ENCODE measurements at regions not wholly inside any gene's neighbourhood (a gene's known extent, or its start where the extent isn't known, plus 50 kb on each side); places are given as distances from the start of the nearest gene placed in this dataset.
"Not testable (repeated sequence)": the region's sequence is repeated elsewhere in the genome, so short reads cannot be mapped to it uniquely, and the experiment has no call there.

DNA sequence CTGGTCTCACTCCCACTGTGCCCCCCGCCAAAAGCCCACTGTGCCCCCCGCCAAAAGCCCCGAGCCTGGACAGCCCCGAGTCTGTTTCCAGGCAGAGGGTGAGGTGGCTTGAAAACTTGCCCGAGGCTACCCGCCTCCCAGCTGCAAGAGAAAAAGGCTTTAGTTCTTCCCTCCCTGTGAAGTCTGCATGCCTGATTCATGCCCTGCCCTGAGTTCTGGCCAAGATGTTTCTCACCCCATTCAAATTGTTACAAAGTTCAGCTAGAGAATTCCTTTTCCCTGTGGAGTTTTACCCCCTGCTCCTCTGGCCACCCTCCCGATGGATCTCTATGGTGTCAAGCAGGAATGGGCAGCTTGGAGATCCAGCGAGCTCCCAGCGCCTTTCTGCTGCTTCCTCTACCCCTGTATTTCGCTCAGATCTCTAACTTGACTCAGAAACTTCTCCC lies 298.8 kb upstream of the MAP3K7 start:
- ATAC-seq (no peak), DNase-seq (no peak)
- intact Hi-C loops (cut with DNase I, micrococcal nuclease), result no loop called here

DNA sequence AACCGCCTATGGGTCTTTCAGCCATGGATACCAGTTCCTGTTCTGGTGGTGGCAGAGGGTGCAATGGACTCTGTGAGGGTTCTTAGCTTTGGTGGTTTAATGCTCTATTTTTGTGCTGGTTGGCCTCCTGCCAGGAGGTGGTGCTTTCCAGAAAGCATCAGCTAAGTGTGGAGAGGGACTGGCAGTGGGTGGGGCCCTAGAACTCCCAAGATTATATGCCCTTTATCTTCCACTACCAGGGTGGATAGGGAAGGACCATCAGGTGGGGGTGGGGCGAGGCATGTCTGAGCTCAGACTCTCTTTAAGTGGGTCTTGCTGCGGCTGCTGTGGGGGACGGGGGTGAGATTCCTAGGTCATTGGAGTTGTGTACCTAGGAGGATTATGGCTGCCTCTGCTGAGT lies 298.3 kb upstream of the MAP3K7 start:
- DNase-seq; ATAC-seq; intact Hi-C loops (cut with DNase I, micrococcal nuclease): not testable (repeated sequence)

DNA sequence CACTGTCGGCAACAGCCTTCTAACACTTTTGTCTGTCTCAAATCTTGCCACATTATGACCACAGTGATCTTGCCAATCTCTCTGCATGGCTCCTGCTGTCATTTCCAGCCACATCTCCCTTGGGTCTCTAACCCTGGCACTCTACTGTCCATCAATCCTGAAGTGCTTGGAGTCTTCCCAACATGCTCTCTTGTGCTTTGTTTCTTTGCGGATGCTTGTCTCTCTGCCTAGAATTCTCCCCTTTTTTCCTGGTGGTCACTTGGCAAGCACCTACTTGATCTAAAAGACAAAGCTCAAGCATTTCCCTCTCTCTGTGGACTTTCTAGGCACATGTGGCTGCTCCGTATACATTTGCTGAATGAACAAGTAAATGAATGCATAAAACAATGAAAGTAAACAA lies 290.7 kb upstream of the MAP3K7 start:
- intact Hi-C loops (cut with DNase I, micrococcal nuclease), result no loop called here
- DNase-seq (no peak), ATAC-seq (no peak)

DNA sequence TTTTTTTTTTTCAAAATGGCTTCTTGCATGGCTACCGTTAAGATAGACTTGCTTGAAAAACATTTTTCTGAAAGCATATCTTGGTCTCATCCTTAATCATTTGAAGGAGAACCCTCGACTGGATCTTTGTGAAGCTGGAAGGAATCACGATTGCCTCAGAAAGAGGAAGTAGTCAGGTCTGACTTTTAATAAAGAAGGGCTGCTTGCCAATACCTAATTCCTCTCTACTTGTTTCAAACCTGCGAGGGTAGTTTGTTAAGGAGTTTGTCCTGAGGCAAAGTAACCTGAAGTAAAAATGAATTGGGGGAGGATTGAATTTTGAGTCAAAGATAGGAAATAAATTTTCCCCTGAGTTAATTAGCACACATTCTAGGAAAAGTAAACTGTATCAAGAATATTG lies 288.1 kb upstream of the MAP3K7 start:
- DNase-seq (no peak), ATAC-seq (no peak)
- intact Hi-C loops (cut with DNase I, micrococcal nuclease), result no loop called here

DNA sequence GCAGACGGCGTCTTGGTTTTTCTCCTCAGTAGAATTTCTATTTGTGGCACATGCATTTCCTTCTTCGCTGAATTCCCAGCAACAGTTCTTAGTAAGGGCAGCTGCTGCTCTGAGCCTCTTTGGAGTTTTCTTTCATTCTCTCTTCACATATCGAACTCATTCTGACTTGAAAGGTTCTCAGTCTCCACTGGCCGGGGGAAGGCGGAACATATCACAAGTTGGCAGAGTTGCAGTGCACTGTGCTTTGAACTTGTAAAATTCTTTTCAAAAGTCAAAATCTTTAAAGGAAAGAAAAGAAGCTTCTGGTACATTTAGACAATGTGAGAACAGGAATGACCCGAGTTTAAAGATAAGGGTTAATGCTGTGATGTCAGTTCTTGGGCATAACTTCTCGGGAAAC lies 286.1 kb upstream of the MAP3K7 start:
- DNase-seq (no peak), ATAC-seq (no peak)
- intact Hi-C loops (cut with DNase I, micrococcal nuclease), result no loop called here

DNA sequence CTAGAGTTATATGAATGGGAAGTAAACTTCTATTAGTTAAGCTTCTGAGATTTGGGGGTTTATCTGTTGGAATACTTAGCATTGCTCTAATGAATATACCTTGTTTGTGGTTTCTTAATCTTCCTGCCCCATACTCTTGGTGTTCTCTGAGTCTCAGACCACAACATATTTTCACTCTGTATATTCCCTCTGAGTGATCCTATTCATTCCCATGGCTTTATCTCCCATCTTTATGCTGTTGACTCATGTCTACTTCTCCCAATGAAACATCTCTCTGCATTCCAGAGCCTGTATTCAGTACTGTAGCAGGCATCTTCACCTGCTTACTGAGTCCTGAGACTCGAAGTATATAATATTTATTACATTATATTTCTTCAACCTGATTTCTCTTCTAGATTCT lies 283.7 kb upstream of the MAP3K7 start:
- intact Hi-C loops (cut with DNase I, micrococcal nuclease), result no loop called here
- DNase-seq (no peak), ATAC-seq (no peak)

DNA sequence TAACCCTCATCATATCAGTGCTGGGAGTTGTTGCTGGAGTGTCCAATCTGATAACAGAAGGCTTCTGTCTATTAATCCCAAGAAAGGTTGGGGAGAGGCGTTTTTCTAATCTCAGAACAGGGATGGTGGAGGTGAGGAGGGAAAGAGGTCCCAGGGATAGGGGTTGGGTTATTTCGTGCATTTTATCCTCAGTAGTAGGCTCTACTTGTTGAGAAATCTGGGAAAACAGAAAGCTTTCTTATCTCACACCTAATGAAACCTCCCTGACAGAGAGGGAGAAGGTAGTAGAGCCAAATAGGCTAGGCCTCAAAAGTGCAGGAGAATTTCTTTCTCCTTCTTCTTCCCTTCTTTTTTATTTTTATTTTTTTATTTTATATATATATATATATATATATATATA lies 281.8 kb upstream of the MAP3K7 start:
- DNase-seq (no peak), ATAC-seq (no peak)
- intact Hi-C loops (cut with DNase I, micrococcal nuclease), result no loop called here

DNA sequence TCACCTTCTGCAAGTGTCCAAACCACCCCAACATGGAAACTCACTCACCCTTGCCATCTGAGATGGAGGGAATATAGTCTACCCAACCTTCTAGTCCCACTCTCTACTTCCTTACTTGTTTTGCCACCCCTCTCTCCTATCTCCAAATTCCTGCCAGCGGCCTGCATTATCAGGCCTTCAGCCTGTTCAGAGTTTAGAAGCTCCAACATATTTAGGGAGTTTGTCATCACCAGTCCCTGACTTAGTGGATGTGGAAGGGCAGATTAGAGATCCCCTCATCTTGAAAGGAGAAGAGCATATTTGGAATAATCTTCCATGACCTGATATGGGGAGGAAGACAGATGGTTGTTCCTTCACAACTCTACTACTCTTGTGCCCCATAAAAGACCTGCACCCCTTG lies 281.4 kb upstream of the MAP3K7 start:
- DNase-seq, result no peak
- intact Hi-C loops (cut with DNase I, micrococcal nuclease), result no loop called here
- no peak for ATAC-seq

DNA sequence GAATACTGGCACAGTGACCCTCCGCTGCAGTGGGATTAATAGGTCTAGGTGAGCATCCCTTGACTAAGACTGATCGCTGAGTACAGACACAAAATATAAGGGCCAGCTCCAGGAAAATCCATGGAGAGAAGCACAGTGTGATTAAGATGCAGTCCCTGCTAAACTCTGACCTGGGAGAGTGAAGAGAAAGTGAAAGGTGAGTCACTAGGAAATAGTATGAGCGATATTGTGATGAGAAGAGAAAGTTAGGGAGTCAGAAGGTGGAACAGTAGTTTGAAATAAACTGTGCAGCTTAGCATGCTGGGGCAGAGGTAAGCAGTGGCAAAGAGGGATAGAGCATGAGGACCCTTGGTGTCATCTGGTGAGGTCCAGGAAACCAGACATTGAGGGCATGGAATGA lies 278.6 kb upstream of the MAP3K7 start:
- no peak for ATAC-seq
- DNase-seq, result no peak
- intact Hi-C loops (cut with DNase I, micrococcal nuclease), result no loop called here

DNA sequence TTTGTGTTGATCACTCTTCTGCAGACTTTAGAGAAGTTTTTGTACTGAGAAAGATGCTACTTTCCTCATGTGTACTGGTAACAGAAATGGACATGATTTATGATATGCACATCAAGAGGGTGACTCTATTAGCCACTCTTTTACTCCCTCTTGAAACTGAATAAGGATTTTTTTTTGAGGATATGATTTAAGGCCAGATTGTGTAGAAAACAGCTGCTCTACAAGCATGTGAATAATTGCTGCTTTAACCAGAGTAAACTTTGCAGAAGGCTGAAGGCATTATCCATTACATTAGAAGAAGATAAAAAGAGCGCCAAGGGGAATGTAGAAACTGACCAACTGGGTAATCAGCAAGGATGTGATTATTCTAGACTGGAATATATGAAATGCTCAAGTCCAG lies 276.2 kb upstream of the MAP3K7 start:
- intact Hi-C loops (cut with DNase I, micrococcal nuclease), result no loop called here
- DNase-seq, result no peak
- ATAC-seq, result no peak

DNA sequence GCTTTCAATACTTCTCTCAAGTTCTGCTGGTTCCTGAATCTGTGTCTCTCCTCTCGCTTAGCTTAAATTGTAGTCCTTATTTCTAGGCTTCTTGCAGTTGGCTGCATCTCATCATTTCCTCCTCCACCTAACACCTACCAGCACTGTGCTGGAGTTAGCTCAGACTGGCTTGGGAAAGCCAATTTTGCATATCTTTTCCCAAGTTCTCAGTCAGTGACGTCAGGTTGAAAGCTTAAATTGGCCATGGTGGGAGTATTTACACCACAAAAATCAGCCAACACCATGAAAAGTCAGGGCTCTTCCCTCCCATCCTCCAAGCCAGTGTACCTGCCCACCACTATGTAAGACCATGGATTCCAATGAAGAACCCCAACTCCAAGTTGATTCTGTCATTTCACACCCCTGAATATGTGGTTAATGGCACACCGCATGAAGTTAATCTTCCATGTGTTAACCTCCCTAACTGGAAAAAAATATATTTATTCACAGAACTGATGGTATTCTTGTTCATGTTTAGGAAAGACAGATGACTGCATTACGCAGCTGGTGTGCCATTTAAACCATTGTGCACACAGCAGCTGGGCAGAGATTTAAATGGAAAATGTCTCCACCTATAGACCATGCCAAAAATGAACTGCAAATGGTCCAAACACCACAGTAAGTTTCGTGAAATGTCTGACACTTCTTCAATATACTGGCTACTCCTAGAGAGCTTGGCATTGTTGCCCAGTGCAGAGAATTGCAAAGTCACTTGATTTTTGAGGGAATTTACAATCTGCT lies 274.1 kb upstream of the MAP3K7 start:
- no peak for ATAC-seq
- intact Hi-C loops (cut with DNase I, micrococcal nuclease), result no loop called here
- no peak for DNase-seq

DNA sequence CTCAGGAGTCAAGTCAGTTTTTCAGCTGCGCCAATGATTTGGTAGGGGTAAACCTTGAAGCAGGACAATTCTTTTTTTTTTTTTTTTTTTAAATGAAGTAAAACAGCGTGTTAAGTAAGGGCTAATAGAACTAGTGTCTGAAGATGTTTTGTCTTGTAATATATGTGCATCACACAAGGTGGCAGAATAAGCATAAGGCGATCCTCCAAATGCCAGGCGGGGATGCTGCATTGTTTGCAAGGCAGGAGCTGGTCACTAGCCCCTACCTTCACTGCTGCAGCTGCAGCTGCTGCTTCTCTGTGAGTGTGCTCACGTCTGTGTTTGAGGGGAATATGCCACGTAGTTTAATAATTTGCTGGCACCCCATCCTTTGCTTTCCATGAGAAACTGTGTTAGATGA lies 272.7 kb upstream of the MAP3K7 start:
- no peak for ATAC-seq
- intact Hi-C loops (cut with DNase I, micrococcal nuclease), result no loop called here
- no peak for DNase-seq

DNA sequence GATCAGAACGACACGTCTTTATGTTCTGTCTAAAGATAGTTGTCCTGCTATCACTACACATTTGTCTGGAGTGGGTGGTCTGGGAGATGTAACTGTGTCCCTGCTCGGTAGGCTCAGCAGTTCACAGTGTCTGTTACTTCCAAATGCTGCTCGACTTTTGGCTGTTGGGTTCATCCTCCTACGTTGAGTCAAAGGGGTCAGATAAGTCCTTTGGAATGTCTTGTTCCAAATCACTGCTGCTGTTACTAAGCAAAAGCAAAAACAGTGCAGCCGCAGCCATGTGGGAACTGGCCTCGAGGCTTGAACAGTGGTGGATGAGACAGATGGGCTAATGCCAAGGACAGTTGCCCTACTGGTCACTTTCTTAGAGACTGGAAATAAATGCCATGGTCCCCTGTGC lies 272.2 kb upstream of the MAP3K7 start:
- ATAC-seq, result no peak
- intact Hi-C loops (cut with DNase I, micrococcal nuclease), result no loop called here

DNA sequence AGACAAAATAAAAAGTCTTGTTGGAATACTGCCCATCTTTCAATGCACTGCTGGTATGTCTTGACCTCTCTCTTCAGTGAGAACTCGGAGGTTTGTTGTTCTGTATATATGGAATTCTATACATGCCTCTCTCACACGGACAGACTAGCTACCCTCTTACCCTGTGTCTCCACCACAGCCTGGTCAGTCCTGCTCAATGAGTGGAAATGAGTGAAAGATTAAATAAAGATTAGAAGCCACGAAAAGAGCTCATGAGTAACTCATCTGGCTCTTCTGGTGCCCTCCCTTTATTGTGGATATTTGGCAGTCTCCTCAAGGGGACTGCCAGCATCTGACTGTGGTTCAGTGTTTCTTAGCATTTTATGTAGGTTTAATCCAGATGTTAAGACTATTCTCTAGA lies 262.8 kb upstream of the MAP3K7 start:
- DNase-seq (no peak), ATAC-seq (no peak)
- intact Hi-C loops (cut with DNase I, micrococcal nuclease), result no loop called here

More for the DNA sequence above, 272.2 kb upstream of the MAP3K7 start:
- no peak for DNase-seq

DNA sequence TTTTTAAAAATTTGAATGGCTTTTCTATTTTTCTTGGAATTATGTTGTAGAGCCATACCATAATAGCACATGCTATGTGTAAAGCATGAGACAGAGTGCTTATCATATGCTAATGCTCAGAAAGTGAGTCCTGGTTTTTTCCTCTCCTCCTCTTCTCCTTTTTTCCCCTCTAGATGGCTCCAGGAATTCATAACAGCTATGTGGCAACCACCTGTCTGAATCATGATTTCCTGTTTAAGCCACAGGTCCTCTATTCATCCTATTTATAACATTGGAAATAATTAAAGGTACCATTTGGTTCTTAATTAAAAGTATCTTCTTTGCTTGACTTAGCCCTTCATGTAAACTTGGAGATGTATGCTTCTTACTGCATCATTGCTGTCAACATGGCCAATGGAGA lies 260.0 kb upstream of the MAP3K7 start:
- ATAC-seq (no peak), DNase-seq (no peak)
- intact Hi-C loops (cut with DNase I, micrococcal nuclease), result no loop called here

DNA sequence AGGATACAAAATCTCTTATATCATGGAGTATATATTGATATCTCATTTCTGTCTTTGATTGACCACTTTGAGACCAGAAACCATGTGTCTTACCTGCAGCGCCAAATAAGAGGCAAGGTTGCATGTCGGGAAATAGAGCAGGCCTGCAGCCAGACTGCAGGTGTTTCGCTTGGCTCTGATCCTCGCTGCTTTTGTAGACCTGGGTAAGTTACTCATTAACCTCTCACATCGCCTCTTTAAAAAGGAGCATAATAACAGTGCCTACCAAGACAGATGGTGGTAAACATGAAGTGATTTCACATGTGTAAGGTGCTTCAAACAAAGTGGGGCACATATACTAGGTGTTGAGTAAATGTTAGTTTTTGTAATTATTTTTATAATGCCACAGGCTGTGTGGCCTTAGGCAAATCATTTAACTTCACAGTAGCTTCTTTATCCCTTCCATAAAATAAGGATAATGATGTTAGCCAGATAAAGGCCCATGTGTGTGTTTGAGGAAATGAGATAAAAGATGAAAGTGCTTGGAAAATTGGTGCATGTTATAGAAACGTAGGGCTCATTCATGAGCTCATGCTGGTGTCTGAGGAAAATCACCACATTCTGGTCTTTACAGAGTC lies 248.8 kb upstream of the MAP3K7 start:
- intact Hi-C loops (cut with DNase I, micrococcal nuclease), result no loop called here
- ATAC-seq (peak; percentile 93), DNase-seq (peak; percentile 12 to 36)

DNA sequence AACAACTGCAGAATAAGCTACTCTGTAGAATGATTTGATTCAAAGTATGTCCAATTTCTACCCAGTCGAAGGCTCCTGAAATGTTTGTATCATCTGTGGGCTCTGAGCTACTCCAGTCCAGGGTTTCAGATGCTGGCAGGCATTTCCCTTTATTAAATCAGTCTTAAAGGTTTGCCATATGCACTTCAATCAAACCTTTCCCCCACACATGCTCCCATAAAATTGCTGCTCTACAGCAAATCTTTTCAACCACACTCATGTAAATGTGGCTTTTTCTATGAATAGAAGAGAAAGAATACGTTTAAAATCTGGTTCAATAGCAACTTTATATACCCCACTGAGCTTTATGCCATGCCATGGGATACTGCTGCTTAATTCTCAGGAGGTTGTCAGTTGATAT lies 242.4 kb upstream of the MAP3K7 start:
- ATAC-seq, result no peak
- intact Hi-C loops (cut with DNase I, micrococcal nuclease), result no loop called here
- DNase-seq, result no peak

DNA sequence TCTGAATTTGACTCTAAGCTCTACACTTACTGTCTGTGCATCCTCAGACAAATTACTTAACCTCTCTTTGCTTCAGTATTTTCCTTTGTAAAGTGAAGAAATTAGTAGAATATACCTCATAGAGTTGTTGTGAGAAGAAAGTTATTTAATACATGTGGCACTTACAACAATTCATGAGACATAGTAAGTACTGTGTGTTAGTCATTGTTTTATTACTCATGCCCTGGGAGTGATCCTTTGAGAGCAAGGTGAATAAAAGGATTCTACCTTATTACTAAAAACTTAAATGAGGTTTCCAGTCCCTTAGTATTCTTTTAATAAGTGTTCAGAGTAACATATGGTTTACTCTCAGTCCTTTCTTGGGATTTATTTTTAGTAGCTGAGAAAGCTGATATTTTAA lies 233.6 kb upstream of the MAP3K7 start:
- intact Hi-C loops (cut with DNase I, micrococcal nuclease), result no loop called here
- DNase-seq (no peak), ATAC-seq (no peak)

DNA sequence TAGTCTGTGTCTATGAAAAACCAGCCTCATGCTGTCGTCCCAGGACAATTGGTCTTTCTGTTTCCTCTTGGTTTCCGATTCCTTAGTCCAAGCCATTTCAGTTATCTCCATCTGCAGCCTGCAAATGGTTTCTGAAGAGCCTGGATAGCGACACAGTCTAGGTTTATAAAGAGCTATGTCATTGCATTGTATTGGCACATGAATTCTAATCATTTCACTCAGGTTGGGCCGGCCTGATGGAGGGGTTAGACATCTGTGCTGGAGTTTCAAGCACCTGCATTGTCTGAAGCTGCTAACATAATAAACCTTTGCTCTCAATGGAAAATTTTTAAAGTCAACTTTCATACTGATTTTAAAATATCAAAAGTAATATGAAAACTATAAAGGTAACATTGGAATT lies 232.6 kb upstream of the MAP3K7 start:
- intact Hi-C loops (cut with DNase I, micrococcal nuclease), result no loop called here
- DNase-seq, result no peak
- no peak for ATAC-seq

DNA sequence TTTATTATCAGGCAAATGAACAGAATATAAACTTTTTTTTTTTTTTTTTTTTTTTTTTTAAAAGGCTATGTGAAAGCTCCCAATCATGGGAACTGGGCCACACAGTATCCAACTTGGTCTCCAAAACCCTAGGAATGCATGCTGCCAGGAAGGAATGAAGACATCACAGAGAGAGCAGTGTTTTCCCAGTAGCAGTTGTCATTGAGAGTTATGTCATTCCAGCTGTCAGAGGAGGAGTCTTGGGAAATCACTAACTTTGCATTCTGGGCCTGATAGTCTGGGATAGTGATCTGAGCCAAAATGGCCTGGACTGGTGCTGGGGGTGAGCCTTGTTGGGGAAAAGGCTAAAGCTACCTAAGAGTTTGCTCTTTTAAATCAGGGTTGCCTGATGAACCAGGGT lies 231.3 kb upstream of the MAP3K7 start:
- intact Hi-C loops (cut with DNase I, micrococcal nuclease), result no loop called here
- ATAC-seq (no peak), DNase-seq (no peak)

DNA sequence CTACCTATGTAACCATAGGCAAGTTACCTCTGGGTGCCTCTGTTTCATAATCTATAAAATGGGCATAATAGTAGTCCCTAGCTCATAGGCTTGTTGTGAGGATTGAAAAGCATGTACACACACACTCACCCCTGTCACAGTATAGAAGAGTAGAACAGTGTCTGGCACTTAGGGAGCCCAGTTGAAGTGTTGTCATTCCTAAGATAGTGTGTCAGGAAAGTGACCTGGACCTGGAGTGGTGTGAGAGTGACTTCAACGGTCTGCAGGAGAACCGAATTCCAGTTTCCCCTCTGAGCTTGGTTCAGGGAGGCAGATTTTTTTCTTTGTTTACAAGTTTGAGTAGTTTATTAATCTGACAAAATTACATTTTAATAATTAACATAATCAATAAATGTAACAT lies 229.9 kb upstream of the MAP3K7 start:
- intact Hi-C loops (cut with DNase I, micrococcal nuclease), result no loop called here
- DNase-seq (no peak), ATAC-seq (no peak)
